ENCODE measurements at regions not wholly inside any gene's neighbourhood (a gene's known extent, or its start where the extent isn't known, plus 50 kb on each side); places are given as distances from the start of the nearest gene placed in this dataset.

DNA sequence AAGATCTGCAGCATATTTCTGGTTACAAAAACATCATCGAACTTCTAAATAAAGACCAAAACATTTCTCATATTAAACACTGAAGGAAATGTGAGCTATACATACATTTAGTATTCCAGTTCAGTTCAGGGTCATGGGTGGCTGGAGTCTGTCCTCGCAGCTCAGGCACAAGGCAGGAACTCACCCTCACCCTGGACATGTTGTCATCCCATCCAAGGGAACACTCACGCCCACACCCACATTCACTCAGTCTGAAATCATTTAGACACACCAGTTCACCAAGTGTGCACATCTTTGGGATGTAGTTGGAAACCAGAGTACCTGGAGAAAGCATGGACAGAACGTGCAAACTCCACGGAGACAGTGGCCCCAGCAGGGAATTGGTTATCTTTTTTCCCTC, 481.0 kb downstream of the RASEF start:
- H3K4me3 ChIP-seq (ENCODE audit: low read depth, poor library complexity, severe bottlenecking): no peak overlapping the region
- DNase-seq (ENCODE audit: low spot score in 2 of 2): no peak
- no peak for TF ChIP-seq POLR2A (IDR thresholded peaks at IDR 0.05)
- TF ChIP-seq, protein P1, sequence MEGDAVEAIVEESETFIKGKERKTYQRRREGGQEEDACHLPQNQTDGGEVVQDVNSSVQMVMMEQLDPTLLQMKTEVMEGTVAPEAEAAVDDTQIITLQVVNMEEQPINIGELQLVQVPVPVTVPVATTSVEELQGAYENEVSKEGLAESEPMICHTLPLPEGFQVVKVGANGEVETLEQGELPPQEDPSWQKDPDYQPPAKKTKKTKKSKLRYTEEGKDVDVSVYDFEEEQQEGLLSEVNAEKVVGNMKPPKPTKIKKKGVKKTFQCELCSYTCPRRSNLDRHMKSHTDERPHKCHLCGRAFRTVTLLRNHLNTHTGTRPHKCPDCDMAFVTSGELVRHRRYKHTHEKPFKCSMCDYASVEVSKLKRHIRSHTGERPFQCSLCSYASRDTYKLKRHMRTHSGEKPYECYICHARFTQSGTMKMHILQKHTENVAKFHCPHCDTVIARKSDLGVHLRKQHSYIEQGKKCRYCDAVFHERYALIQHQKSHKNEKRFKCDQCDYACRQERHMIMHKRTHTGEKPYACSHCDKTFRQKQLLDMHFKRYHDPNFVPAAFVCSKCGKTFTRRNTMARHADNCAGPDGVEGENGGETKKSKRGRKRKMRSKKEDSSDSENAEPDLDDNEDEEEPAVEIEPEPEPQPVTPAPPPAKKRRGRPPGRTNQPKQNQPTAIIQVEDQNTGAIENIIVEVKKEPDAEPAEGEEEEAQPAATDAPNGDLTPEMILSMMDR (IDR thresholded peaks at IDR 0.05): no peak
- intact Hi-C loops (cut with DNase I; ENCODE audit: low total_unique reads): no loop called here
- 86 to 90% methylated on average over 5 of the region's 5 CpGs for WGBS, 2 donors

DNA sequence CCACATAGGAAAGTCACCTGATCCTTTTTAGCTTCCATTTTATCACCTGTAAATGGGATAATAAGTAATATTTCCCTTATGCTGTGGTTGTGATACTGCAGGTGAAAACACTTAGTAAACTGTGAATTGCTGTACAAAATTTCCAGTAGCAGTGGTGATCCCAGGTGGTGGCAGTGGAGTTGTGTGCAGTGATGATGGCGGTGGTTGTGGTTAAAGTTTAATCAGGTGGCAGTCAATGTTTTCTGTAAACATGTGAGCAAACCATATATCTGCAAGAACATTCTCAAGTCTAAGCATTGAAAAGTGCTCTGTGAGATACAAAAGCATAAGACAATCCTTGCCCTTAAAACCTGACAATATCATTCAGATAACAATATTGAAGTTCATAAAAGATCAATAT, 480.2 kb downstream of the RASEF start:
- intact Hi-C loops (cut with DNase I; ENCODE audit: low total_unique reads): no loop called here
- 87 to 94% methylated on average over 1 of the region's 1 CpG for WGBS, 2 donors
- H3K4me3 ChIP-seq (ENCODE audit: low read depth, poor library complexity, severe bottlenecking): no peak overlapping the region
- no peak for TF ChIP-seq POLR2A (IDR thresholded peaks at IDR 0.05)
- TF ChIP-seq, protein P1 (IDR thresholded peaks at IDR 0.05): no peak
- DNase-seq (ENCODE audit: low spot score in 2 of 2): no peak

DNA sequence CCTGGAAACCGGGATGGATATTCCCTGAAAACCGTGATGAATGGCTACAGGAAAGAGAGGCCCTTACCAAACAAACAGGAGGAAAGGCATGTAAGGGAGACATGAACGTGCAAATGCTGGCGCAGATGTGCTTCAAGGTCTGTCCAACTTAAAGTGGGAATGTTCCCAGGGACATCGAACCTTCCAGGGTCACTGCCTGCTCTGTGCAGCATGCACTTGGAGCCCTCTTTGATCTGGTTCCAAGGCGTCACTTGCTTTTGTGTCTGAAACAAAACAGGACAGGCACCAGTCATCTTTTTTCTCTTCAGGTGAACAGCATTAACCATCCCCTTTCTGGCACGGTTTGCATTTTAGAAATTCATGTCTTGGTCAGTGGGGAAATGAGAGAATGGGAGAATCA, 479.4 kb downstream of the RASEF start:
- TF ChIP-seq, protein P1 (IDR thresholded peaks at IDR 0.05): no peak
- TF ChIP-seq POLR2A (IDR thresholded peaks at IDR 0.05): no peak
- WGBS, 2 donors: 83 to 86% methylated on average over 7 of the region's 7 CpGs
- intact Hi-C loops (cut with DNase I; ENCODE audit: low total_unique reads): no loop called here
- no peak overlapping the region for H3K4me3 ChIP-seq (ENCODE audit: low read depth, poor library complexity, severe bottlenecking)
- no peak for DNase-seq (ENCODE audit: low spot score in 2 of 2)

DNA sequence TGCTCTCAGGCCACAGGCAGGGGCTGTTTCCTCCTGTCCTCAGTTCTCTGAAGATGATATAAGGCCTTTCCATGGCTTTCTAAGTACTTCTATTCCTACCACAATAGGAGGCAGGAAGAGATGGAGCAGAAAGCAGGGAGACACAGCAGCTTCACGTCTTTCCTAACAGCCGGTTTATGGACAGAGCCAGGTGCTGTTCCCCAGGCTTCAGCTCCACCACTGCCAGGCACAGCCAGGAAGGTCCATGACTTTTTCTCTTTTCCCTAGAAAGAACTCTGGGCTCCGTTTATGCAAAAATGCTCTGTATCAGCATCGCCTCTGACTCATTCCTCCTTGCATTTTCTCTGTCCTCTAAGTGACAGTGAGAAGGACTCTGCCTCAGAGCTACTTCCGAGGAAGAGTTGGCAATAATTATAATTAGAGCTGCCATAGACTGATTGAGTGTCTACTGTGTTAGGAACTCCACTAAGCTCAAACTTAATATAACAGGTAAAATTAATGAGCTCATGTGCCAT, 478.5 kb downstream of the RASEF start:
- TF ChIP-seq, protein P1 (IDR thresholded peaks at IDR 0.05): no peak
- no peak for TF ChIP-seq POLR2A (IDR thresholded peaks at IDR 0.05)
- 75 to 82% methylated on average over 5 of the region's 5 CpGs for WGBS, 2 donors
- DNase-seq (ENCODE audit: low spot score in 2 of 2): no peak
- H3K4me3 ChIP-seq (ENCODE audit: low read depth, poor library complexity, severe bottlenecking): no peak overlapping the region
- intact Hi-C loops (cut with DNase I; ENCODE audit: low total_unique reads): no loop called here

DNA sequence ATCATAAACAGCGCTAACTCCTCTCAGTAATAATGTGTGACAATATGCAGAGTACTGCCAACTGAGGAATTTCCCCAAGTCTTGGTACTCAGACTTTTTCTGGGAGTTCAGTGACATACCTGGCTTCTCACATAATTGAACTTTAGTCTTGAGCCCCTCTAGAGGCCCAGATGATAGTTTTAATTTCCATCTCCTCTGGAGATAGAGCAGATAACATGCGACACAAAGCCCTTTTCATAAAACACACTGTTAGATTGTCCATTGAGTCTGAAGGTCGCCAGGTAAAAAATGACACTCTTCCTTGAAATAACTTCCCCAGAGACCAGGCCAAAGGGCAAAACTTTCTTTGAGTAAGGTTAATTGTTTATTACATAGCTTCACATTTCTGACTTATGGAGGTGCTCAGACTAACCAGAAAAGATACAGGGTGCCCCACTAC, 476.0 kb downstream of the RASEF start:
- no peak for TF ChIP-seq POLR2A (IDR thresholded peaks at IDR 0.05)
- TF ChIP-seq, protein P1 (IDR thresholded peaks at IDR 0.05): no peak
- DNase-seq (ENCODE audit: low spot score in 2 of 2): no peak
- intact Hi-C loops (cut with DNase I; ENCODE audit: low total_unique reads): no loop called here
- H3K4me3 ChIP-seq (ENCODE audit: low read depth, poor library complexity, severe bottlenecking): no peak overlapping the region
- WGBS, 2 donors: 97% methylated on average over 3 of the region's 3 CpGs

All from lower leg skin (tissue), 4 donors.